Suppressor macrophage treated with lipopolysaccharide for 4 hours (primary cell): ENCODE measurements at regions not wholly inside any gene's neighbourhood (a gene's known extent, or its start where the extent isn't known, plus 50 kb on each side); places are given as distances from the start of the nearest gene placed in this dataset.

Source experiments
- DNase-seq: peaks from one replicate; pipeline ENCODE4 v3.0.0-alpha.2; 2020

DNA sequence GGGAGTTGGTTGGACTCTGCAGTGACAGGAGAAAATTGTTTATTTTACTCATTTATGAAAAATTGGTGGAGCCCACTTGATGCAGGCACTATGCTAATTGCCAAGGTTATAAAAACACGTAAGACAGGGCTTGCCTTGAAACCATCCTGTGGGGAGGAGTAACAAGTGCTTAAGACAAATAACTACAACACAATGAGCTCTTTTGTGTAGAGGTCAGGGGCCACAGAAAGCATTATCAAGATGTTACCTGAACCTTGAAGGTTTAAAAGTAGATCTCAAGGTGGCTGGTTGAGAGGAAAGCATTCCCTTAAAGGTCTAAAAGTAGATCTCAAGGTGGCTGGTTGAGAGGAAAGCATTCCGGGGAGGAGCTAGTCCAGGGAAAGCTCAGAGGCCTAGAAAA lies 381.8 kb upstream of the POU3F3 start:
- DNase-seq: no peak

DNA sequence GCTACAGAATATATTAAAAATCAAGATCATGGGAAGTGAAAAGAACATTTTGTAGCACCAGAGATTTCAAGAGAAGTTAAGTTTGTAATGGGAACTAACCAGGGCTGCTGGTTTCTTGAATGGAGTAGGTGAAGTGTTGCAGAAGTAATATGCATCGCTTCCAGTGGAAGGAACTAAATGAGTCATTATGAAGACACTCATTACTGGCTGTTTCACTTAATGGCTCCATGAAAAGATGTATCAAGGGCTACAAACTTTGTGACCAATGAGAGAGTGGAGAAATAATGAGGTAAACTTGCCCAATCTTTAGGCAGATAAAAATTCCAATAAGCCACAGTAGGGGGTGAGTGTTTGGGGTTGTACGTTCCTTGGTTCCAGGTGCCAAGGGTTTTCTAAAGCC lies 380.4 kb upstream of the POU3F3 start:
- peak; percentile 43 for DNase-seq

DNA sequence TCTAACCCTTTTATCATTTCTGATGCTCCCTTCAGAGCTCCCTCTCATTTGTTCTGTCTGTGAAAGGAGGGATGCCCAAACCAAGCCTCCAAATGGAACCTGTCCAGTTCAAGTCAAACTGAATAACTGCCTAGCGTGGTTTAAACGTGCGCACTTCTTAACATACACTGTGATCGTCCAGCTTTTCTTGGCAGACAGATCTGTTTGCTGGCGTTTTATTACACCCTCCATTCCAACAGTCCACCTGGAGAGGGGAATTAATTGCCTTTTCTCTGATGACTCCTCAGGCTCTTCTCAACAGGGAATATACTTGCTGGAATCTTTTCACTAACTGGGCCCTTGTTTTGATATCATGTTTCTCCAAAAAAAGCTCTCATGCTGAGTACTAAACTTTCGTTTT lies 379.2 kb upstream of the POU3F3 start:
- no peak for DNase-seq

DNA sequence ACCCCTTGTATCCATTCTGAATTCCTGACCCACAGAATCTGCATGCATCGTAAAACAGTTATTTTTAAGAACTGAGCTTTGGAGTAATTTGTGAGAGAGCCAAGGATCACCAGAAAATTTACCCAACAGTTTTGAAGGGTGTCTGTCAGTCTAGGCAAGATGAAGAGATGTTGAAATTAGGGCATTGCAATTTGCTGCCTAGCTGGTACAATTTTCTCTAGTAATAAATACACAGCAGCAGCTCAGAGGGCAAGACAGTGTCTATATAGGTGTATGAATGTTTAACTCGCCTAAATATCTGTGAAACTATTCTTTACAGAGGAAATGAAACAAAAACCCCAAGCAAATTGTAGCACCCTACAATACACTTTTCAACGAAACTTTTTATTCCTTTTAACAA lies 377.8 kb upstream of the POU3F3 start:
- no peak for DNase-seq

DNA sequence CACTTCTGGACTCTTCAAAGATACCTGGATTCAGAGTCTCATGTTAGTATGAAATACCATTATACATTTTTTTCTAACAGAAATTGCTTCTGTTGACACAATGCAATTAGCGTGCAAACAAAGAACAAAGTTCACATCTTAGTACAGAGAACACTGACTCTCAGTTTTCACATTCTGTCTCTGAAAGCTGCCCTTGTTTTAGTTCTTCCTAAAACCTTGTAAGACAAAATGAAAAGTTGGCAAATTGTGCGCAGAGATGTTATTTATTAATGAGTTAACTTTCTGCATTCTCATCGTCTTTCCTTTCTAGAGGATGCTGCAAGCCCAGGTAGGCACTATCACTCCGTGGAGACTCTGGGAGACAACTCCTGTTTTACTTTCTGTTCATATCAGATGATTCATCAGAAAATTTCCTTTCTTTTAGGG lies 377.3 kb upstream of the POU3F3 start:
- DNase-seq: no peak

DNA sequence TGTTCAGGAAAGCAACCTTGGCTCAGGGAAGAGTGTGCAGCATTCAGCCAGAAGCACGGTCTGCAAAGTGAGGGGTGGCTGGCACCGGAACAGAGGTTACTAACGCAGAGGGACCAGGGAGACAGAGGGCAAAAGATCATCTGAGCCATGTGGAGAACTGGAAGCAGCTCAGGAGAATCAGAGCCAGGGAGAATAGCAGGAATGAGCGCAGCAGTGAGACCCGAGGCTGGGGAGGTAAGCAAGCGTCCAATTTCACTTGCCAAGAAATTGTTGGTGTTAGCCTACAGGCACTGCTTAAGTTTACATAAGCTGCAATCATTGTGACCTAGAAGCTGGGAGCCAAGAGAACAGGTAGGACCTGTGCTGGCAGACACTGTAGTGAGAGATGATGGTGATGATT lies 372.6 kb upstream of the POU3F3 start:
- no peak for DNase-seq

DNA sequence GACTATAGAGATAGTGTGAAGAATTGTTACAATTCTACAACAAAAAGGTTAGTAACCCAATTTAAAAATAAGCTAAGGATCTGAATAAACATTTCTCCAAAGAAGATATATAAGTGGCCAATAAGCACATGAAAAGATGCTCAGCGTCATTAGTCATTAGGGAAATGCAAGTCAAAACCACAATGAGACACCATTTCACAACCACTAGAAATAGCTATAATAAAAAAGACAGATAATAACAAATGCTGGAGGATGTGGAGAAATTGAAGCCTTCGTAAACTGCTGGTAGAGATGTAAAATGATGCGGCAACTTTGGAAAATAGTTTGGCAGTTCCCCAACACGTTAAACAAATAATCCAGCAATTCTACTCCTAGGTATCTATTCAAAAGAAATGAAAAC lies 366.5 kb upstream of the POU3F3 start:
- DNase-seq: peak; percentile 46

DNA sequence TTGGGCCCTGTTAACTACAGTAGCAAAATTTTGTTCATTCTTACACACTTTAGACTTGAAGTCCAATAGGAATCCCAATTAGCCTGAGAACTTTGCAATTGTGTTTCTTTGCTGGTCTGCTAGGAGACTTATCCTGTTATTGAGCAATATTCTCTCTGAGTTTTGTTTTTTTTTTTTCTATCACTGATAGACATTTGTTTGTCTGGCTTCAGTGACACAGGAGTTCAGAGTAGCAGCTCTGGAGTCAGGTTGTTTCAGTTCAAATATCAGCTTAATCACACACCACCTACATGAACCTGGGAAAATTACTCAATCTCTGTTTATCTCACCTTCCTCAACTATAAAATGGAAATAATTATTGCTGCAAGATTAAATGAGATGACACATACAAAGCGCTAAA lies 360.2 kb upstream of the POU3F3 start:
- DNase-seq: no peak

DNA sequence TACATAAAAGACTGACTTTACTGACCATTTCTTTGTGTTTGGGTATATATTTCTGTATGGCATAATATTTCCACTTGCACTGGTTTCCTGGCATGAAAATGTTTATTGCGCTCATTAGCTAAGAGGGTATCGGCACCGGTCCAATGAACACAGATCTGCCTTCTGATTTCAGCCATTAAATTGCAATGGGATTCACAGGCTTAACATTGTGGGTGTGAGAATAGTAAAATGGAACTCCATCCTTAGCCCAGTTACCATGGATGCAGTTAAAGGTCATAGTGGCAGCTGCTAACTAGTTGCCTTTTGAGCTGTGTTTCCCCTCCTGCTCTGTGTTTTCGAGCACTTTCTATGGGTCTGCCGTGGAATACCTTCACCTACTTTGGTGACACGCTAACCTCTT lies 352.6 kb upstream of the POU3F3 start:
- DNase-seq: no peak

DNA sequence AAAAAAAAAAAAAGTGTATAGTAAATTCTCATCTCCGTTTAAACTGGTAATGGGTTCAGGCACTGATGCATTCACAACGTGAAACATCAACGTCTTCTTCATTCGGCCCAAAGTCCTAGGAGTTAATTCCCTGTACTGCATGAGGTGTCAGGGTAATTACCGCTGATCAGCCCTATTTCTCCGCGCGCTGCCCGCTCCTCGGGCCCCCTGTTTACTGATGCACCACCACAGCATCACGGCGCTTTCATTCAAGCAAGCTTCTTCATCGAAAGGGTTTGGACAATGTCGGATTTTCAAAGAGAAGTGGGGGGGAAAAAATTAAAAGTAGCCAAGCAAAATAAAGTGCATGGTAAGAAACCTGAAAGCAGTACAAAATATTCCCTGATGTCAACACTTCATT lies 352.0 kb upstream of the POU3F3 start:
- no peak for DNase-seq

DNA sequence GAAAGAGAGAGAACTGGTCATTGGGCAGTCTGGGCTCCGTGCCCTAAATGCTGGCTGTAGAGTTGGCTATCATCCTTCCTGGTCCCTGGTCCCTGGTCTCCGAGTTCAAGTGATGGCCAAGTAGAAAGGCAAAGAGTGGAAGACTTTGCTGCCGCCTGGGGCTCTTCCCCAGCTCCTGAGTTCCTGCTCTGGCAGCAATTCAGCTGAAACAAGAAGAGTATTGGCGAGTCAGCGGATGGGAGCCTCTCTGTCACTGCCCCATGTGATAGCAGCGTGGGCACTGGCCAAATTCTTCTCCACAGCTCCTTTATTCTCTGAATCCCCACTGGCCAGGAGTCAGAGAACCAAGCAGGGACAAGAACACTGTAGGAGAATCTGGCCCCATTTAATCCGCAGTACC lies 351.0 kb upstream of the POU3F3 start:
- DNase-seq: no peak

DNA sequence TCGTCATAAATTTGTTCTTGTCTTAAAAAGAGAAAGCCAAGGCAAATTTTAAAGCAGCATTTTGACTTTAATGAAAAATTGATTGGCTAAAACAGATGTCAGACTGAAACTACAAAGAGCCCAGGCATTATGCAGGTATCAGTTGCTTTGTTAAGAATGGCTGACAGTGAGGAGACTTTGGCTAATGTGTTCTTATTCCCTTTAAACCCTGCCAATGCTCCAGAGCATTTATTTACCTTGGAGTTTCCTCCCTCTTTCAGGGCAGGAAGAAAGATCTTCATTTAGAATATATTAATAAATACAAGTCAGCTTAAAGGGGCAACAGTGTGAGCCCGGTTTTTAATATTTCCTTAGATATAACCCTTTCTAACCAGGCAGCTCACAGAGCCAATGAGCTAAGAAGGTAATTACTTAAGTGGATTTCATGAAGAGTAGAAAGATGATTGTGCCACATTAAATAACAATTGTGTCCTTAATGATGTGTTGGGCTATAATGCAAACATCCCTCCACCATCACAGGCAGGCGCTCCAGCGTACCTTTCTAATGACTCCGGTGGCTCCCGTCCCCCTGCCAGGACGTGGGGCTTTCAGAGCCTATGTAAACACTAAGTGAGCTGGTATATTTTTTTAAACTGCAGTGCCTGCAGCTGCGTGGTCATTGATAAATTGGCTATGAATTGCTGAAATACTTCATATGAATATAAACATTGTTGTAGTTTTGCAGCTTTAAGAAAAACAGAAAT lies 349.4 kb upstream of the POU3F3 start:
- DNase-seq: no peak

DNA sequence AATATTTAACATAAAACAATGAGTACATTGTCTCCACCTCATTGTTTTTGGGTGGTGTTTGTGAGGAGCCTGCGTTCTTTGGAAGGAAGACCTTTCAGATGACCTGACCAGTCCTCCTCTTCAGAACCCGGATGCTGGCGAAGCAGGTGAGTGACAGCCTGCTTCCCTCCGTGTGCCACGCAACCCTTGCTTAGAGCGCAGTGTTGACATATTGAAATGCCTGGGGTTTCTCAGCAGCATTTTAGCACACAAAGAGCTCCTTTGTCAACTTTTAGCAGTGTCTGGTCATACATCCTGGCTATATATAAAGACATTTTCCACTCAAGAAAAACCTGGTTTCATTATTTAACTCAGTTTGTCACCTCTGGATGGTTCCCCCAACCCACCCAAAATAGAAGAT lies 335.7 kb upstream of the POU3F3 start:
- no peak for DNase-seq

DNA sequence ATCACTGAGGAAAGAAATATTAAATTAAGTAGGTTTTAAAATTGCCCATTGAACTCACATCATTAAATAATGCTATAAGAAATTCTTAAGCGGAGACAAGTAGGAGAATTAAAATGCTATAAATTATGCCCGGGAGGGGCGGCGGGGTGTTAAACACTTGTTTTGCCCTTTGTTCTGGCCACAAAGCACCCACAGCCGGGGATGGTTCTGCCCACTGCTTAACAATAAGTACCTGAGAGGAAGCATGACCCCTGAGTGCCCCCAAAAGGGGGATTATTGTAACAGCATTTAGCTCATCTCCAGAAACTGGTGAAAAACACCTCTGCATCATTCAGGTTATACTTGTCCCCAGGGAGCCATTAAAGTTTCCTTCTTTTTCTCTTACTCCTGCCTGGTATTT lies 332.7 kb upstream of the POU3F3 start:
- no peak for DNase-seq

DNA sequence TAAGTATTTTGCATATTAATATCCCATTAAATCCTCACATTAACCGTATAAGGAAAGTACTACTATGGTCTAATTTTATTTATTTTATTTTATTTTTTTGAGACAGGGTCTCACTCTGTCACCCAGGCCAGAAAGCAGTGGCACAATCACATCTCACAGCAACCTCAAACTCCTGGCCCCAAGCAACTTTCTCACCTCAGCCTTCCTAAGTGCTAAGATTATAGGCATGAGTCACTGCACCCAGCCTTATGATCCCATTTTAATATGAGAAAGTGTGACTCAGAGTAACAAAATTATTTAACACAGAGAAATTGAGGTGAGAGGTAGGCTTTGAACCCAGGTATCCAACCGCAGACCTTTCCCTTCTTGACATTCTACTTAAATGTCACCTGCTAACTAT lies 330.0 kb upstream of the POU3F3 start:
- no peak for DNase-seq

DNA sequence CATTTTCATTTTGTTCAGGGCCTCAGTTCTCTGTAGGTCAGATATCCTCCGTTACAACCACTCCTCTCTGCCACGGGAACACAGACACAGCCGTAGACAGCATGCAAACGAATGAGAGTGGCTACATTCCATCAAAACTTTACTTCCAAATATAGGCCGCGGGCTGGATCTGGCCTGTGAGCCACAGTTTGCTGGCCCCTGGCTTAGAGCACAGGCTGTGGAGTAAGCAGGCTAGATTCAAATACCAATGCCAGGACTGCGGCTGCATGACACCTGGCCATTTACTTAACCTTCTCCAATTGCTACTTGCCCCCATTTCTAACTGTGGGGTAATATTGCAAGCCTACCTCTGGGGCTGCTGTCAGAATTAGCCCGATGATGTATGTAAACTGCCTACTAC lies 325.8 kb upstream of the POU3F3 start:
- no peak for DNase-seq

DNA sequence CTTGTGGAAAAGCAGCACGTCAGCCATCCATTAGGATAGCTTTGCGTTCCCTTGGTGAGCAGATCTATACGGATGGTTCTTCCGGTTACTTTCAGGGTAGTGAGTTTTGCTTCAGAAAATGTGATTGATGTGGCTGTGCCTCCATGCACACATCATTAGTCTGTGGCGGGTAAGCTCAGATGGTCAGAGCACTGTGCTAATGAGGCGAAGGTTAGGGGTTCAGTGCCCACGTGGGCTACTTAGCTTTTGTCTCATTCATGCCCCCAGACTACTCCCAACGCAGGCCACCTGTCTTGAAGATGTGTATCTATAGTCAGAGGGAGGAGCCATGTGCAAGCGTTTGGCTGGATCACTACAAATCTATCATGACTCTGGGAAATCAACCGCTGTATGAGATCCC lies 322.8 kb upstream of the POU3F3 start:
- DNase-seq: no peak

DNA sequence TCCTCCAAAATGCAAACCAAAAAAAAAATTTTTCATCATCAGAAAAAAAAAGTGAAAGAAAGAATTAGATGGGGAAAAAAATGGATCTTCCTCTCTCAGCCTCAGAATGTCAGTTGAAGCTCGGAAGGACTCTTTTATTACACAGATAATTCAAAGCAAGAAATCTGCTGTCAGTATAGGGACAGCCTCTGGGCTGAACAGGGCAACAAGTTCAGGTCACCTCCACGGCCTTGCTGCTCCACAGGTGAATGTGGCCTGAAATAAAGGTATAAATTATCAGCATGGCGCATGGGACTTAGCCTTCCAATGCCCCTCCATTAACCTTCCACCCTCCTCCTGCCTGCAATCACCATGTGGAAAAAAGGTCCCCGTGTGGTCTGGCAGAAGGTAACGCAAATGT lies 316.8 kb upstream of the POU3F3 start:
- DNase-seq: no peak

DNA sequence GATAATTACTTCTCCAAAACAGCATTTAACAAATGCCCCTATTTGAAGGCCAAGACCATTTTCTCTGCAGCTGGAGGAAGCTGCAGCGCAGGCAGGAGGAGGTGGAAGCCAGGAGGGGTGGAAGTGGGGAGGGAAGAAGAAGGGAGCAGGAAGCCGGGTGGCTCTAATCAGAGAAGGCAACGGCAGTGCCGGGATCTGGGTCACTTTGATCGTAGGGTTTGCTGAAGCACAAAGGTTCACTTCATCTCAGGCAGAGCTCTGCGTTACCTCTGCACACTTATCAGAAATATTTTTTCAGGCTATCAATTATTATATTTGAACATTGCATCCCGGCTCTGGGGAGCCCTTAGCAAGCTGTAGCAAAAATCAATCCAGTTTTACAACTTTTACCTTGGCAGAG lies 315.8 kb upstream of the POU3F3 start:
- DNase-seq: no peak

DNA sequence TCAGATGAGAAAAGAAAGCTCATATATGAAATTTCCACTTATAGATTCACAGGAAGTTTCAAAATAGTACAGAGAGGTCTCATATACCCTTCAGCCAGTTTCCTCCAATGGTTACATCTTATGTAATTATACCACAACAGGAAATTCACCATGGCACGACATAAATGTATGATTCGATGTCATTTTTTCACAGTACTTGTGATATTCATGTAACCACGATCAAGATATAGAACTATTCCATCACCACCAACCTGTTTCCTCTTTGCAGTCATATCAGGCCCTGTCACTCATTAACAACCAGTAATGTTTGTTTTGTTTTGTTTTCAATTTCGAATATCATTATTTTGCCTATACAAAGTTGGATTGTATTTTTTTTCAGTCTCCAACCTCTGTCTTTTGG lies 314.3 kb upstream of the POU3F3 start:
- peak; percentile 22 for DNase-seq

DNA sequence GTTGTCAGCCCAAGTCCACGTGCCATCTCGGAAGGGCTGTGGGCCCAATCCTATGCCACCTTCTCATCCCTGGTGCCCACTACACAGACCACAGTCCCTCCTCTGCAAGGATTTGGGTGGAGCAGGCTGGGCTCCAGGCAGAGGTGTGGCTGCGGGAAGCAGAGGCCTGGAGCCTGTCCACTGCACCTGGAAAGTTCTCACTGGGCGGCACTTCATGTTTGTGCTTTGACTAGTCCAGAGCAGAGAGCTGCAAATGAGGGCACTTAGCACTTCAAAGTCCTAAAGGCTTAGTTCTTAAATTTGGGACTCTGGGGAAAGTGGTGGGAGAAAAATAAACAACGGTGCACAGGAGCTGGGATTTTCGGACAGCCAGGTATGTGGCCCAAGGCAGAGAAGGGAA lies 308.9 kb upstream of the POU3F3 start:
- no peak for DNase-seq

DNA sequence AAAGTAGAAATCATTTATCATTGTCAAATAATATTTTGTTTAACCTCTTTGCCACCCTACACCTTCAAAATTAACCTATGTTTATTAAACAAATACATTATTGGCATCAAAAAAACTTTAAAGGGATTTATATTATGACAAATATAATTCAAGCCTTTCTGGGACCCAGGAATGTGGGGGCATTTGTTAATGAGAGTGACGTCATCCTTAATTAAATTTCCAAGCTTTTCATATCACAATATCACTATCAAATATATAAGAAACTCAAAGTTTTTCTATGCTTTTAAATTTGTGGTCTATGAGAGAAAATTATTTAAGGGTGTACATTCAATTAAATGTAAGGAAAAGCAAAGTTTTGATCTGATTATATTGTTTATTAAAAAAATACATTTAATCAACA lies 307.4 kb upstream of the POU3F3 start:
- no peak for DNase-seq

DNA sequence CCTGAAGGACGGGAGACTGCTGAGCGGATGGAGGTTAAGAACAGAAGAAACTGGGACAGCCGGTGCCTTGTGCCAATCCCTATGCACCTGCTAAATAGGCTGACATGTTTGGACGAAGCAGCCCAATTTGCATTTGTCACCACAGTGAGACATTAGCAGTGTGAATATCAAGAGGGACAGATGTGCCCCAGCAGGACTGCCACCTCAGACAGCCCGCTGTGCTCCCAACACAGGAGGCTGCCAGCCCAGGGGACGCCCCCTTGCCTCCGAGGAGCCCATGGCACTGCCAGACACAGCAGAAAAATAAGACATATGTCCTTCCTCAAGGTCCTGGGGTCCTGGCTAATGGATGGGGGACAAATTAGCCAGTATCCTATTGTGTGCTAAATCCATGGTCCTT lies 306.7 kb upstream of the POU3F3 start:
- DNase-seq: no peak

DNA sequence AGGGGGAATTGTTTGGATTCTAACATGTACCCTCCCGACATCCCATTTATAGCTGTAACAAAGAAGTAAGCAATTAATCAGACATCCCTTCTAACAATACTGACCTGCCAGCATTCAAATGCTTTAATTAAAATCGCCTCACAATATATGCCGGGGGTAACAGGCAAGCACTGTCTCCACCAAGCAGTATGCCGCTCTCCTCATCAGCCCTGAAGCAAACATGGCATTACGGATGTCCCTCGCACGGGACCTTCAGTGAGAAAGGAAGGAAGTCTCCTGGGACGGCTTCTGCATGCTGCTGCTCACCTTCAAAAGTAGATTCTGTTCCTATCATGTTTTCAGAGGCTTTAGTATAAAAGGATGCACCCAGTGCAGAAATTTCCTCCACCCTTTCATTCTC lies 292.7 kb upstream of the POU3F3 start:
- DNase-seq: no peak

DNA sequence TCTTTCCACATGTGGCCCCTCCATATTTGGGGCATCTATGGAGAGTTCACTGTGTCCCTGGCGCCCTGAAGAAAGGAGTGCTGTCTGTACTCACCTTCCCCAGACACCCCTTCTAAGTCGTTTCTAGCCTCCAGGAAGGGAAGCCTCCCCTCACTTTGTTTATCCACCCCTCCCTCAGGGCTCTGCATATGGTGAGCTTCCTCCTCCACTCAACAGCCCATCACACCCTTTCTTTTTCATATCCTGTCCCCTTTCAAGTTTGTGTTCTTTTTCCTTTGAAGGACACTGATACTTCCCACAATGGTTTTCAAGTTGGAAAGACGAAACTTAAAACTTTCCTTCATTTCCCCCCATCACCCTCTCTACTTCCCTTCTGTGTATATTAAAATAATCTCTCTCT lies 291.4 kb upstream of the POU3F3 start:
- no peak for DNase-seq
